SKM-1 treated with dmso at 0.1 percent for 144 hours (cell line): ENCODE measurements at regions not wholly inside any gene's neighbourhood (a gene's known extent, or its start where the extent isn't known, plus 50 kb on each side); places are given as distances from the start of the nearest gene placed in this dataset.

Experiments
- DNase-seq: peaks from one replicate; lab custom pipeline; 2025; ENCODE audit not compliant: unreplicated experiment; lab: John Stamatoyannopoulos, UW

DNA sequence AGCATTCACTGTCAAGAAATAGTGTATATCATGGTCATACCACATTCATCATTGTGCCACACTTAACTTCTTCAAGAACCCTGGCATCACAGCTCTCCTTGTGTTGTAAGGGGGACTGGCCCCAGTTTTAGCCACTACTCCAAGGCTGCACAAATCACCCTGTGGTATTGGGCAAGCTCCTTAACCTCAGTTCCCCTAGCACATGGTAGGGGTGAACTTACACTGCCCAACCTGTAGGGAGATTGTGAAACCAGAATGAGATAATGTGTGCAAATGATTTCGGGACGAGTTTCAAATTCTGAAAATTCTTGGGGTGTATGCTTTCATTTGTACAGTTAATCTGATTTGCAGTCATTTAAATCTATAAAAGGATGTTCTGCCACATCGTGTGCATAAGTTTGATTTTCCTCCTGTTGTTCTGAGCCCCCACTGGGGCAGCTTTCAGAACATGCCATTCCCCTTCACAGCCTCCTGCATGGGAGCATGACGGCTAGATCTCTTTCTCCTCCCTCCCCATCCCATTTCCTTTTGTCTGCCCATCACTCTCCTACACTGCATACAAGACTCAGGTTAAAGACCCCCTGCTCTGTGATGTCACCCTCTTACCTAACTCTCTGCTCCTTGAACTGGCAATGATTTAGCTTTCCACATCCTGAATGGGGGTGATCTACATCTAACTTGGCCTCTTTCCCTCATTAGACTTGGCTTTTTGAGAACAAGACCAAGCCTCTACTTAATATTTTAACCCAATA, 290.3 kb downstream of the CHRM3 start:
- peak; percentile 96 for DNase-seq

DNA sequence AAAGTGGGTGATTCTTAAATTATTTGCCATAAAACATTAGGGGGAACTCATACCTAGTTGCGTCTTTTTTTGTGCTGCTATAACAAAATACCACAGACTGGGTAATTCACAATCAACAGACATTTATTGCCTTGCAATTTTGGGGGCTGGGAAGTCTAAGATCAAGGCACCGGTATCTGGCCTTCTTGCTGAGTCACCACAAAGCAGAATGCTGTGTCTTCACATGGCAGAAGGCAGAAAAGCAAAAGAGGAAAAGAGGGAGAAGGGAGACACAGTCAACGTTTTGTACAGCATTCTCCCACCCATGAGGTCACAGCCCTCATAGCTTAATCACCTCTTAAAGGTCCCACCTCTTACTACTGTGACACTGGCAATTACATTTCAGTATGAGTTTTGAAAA, 291.0 kb downstream of the CHRM3 start:
- DNase-seq = no peak

DNA sequence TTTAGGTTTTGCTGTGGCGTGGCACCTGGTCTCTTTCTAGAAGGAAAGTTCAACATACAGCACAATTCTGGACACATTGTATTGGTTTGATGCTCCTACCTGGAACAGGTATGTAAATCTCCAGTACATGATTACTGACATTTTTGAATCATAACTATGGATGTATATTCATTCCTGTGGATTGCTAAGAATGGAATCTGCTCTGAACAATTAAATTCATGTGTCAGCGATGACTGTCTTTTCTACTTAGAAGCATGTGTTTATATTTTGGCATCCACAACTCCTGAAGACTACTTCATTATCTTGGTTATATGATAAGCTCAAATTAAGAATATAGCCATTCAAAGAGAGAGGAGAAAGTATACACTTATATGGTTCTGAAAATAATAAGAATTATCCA, 291.8 kb downstream of the CHRM3 start:
- no peak for DNase-seq

DNA sequence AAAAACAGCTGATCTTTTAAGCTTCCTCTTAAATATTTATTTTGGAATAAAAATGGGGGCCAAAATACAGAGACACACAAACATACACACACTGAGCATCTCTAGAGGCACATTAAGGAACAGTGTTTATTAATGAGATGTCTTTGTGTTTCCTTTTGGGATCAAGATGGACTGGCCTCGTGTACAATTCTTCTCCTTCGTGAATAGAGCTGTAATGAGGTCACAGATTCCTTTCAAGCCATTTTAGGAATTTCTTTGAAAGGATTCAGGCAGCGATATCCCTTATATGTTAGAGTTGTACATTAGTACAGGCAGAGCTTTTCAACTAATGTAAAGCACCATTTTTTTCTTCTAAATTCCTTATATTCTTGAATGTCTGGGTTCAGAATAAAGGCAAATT, 295.7 kb downstream of the CHRM3 start:
- no peak for DNase-seq

DNA sequence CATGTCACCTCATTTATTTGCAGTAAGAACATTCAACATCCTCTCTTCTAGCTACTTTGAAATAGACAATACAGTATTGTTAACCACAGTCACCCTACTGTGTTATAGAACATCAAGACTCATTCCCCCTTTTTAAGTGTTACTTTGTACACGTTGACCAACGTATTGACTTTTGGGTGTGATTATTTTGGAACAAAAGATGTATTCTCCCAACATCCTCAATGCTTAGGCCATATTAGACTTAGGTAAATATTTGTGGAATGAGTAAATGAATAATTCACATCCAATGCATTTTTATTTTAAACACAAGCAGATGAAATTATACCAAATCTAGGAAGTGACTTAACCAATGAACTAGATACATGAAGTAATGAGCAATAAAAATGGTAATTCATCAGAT, 296.6 kb downstream of the CHRM3 start:
- no peak for DNase-seq

DNA sequence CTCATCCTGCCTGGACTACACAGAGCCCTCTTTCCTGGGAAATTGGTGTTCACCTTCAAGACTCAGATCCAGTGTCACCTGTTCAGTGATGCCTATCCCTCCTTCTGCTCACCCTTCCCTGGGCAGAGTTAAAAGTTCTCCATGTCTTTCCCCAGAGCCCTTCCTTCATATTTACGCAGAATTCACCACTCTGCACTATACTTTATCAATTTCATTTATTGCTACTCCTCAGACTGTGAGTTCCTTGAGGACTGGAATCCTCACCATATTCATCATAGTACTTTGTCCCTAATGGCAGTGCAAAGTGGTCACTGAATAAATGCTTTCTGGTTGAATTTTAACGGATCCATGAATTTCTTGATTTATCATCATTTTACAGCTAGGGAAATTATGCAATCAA, 300.0 kb downstream of the CHRM3 start:
- DNase-seq = no peak

DNA sequence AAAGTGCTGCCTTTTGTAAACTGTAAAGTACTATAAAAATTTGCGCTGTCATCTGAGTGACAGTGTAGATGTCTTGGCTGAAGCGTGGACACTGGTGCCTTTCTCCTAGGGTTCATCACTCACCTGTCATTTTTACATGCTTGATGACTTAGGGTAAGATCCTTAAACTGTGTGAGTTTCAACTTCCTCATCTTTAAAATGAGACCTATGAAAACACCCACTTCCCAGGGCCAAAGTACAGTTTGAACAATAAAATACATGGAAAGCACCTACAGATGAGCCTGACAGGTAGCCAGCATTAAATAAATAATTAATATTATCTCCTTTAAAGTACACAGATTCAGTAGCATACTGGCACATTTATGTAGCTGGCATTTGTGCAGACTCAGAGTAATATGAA, 309.9 kb downstream of the CHRM3 start:
- no peak for DNase-seq

DNA sequence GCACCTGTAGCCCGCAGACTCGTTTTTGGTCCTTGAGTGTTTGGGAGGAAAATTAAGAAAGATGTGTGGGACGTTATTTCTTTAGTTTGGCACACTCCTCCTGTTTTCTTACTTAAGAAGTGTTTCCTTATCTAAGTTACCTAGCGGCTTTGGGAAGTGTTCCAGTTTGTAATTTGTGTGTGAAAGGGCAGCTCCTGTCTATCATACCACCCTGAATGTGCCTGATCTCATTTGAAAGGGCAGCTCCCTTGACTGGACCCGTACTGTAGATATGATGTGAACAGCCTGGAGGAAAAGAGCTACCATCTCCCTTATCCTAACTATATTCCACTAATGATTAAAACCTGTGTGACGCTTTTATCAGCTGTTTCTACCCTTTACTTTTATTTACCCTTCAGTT, 314.3 kb downstream of the CHRM3 start:
- no peak for DNase-seq

DNA sequence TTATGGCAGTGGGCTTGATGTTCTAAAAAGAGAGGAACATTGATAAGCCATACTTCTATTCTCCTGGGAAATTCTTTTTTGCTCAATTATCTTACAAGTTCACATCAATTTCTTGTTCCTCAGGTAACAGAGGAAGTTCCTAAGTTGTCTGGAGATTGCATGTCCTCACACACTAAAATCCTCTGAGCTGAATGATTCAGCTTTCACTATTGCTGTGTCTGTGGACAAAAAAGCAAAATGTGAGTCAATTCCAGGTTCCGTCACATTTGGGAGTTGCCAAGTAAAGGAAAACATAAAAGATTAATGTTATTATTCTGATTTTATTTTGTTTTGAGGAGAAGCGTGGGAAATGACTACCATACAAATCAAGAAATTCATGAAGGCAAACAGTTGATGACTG, 316.7 kb downstream of the CHRM3 start:
- DNase-seq = no peak

DNA sequence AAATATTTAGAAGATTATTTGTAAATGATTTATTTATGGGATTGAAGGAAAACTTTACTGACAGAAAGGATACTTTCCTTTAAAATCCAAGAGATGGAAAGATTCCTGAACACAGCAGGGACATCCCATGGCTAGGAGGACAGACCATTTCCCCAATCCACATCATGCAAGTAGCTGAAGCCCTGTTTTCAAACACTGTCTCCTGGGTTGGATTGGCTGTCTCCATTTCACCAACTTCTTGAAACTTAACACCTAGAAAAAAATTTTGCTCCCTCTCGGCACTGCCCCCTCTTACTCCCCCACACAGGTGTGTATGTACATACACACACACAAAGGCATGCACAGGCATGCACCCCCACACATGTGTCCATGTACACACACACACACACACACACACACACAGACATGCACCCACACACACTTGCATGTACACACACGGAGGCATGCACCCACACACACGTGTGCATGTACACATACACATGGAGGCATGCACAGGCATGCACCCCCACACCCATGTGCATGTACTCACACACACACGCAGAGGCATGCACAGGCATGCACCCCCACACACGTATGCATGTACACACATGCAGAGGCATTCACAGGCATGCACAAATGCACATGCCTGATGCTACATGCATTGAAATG, 320.0 kb downstream of the CHRM3 start:
- no peak for DNase-seq

DNA sequence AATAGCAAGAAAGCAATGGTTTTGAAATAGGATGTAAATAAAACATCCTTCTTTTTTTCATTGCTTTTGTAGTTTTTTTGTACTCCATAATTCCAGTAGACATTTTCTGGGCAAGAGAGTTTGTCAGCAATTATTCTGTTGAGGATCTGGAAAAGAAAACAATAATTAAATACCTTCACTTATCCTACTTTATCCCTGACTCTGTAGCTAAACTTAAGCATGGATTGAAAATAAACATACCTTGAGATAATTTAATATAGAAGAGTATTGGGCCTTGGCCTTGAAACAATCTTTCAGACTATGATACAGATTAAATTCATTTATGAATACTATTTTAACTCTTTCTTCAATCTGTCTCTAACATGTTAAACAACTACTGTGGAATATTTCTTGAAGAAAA, 321.2 kb downstream of the CHRM3 start:
- DNase-seq = no peak

DNA sequence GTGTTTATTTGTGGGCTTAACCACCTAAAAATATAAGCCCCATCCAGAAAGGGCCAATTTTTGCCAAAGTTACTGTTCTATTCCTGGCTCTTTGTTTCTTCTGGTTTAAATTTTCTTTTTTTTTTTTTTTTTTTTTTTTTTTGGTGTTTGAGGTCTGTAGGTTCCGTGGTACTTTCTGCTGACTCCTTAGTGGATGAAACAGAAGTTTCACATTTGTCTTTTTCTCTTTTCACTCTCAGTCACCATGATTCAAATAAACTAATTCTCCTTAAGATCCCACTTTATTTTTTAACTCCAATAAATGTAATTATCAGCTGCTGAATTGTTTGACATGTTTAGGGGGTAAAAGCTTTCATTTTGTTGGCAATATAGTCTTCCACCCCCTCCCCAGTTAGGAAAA, 322.3 kb downstream of the CHRM3 start:
- DNase-seq = no peak

DNA sequence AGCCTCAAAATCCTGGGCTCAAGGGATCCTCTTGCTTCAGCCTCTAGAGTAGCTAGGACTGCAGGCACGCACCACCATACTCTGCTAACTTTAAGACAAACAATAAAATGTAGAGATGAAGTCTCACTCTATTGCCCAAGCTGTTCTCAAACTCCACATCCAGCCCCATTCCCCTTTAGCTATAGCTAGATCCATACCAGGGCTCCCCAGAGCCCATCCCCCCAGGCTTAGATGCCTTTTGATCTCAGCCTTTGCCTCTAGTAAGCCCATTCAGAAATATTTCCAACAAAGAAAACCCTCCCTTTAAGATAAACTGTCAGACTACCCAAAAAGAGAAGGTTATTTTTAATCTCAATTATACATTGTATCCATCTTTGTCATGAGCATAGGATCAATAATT, 325.4 kb downstream of the CHRM3 start:
- no peak for DNase-seq

DNA sequence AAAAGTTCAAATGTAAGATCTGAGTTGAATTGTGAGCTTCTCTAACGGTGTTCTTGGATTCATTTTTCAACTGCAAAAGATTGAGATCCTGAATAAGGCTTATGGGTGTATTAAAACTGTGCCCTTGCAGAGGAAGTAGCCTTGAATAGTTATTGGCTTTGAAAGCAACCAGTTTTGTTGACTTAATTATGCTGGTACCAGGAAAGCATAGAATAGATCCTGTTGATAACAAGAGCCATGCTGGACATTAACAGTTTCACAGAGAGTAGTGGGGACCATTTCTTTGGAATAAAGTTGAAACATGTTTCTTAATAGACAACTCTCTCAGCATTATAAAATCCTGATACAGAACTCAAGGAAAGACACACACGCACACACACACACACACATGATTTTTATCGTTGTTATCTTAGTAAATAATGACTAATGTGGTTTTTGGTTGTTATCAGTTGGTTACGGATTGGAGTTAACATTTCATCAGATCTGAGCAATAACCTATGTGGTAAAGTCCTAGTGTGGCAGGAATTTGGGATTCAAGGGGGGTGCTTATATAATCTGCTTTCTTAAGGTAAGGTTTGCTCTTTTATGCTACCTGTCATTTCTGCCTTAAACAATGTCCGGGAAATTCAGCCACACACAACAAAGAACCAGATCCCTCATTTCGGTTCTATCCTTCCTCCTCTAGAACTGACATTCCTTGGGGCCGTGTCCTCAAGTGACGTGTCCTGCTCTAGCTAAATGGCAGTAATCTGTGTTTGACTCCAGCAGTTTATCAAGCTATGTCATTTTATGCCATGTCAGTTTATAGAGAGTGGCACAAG, 330.9 kb downstream of the CHRM3 start:
- DNase-seq = no peak

DNA sequence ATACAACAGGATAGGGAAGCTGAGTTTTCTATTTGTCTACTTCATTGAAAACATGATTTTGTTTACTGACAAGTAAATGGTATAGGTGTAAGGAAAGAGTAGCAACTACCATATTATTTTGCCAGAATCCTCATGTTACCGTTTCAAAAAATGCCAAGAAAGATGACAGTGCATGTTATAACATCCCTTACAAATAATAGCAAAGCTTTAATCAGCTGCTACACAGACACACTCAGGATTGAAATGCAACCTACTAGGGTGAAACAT, 331.5 kb downstream of the CHRM3 start:
- no peak for DNase-seq

DNA sequence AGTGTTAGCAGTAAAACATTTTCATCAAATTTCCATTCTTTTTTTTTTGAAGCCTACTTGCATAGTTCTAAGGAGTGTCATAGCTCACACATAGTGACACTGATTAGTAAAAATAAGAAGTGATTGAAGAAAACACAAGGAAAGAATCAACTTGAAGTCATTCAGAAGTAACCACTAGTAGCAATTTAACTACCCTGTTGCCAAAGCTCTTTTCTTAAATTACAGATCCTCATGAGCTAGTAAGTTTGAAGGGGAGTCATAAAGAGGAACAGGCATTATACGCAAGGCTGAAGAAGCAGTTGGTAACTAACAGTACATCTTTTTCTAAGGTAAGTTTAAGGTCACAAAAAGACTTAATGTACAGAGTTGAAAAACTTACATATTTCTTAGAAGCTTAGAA, 332.2 kb downstream of the CHRM3 start:
- DNase-seq = peak; percentile 81

DNA sequence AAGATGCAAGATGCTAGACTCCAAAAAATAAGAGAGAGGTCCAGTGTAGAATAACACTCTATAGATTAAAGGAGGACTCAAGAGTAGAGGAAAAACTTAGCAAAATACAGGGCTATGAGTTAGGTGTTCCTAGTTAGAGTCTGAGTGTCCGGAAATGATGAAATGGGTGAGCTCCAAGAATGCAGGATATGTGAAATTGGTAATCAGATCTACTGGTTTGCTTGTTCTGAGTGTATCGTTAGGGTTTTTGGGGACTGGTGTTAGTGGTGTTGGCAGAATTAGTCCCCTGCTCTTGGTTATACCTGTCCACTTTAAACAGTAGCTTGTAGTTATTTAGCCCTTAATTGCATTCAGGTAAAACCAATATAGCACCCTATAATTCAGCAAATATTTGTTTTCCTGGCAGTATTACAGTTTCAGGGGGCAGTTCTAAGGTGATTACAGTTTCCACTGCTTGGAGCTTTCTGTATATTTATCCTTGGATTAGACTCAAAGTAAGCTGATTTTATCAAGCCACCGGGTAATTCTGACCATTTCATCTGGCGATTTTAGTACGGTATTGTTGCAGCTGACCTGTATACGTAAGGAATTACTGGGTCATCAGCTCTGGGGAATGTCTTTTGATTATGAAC, 332.7 kb downstream of the CHRM3 start:
- peak; percentile 87 for DNase-seq

DNA sequence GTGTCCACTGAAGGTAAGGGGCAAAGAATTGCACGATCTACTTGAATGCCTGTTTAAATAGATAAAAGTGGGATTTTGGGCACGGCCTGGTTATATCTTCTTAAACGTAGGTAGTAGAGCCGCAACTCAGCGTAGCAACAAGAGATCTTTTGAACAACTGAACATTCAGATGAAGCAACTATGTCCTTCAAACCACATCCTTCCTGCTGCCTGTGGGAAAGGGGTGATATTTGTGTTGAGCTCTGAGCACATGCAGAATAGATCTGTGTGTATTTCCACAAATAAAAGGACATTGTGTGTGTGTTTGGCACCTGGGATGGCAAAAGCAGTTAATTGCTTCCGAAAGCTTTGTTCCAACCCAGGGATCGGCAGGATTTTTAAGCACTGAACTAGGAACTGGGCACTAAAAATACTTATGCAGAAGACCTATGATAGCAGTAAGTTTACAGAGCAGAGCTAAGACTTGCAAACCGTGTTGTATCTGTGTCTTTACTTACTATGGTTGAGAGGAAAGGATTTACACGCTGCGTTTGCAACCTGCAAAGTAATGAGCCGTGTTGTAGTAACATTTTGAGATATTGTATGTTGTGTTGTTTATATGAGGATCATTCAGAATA, 333.4 kb downstream of the CHRM3 start:
- peak; percentile 92 for DNase-seq

DNA sequence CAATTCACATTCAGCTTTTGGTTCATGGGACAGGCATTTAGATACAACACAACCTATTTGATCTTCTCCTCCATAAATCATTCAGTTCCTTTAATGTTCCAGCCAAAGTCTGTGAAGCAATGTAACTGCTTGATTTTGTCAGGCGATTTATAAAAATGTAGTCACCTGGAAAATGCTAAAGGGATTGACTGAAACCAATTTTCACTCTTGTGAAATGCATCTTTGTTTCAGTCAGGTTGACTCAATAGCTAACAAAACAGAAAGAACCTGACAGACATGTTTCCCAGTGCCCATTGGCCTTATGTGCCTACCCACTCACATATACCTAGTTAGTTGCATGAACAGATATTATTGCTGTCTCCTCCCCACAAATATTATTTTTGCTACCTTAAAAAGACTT, 335.7 kb downstream of the CHRM3 start:
- no peak for DNase-seq

DNA sequence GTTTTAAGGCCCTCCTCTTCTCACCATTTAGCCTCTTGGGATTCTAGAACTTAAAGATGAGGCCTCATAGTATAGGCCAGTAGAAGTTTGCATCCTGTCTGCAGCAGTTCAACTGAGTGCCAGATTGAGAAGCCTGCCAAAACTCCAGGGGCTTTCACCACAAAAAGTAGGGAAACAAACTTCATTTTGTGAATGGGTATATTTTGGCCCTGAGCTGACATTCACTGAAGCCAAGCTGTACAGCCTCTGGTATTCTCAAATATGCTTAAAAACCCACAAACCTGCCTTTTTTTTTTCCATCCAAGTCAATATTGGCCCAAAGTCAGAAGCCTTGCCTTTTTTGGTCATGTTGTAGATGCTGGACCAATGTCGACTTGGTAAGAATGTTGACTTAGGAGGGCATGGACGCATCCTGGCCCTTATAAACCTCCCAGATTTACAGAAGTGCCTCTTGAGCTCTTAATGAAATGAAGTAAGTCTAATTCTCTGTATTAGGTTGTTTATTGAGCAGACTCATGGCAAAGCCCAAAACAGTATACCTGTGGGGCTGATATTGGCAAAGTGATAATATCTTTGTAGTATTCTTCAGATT, 337.5 kb downstream of the CHRM3 start:
- DNase-seq = no peak

DNA sequence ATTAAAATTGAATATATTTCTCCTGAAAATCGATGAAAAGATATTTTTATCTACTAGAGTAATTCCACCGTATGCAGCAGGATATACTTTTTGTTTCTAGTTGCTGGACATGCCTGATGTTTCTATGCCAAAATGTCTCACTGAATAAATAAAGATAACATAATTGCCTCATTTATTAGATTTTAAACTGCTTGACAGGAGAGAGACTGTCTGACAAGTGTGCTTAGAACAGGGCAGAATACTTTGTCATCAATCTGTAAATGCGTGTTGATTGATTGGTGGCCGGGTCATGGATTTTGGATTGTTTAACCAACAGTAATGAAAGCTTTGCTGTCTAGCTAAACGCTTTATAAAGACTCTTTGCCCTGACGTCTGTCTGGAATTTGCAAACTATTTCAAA, 339.0 kb downstream of the CHRM3 start:
- DNase-seq = no peak
